Testis (tissue), 2 donors: ENCODE measurements at regions not wholly inside any gene's neighbourhood (a gene's known extent, or its start where the extent isn't known, plus 50 kb on each side); places are given as distances from the start of the nearest gene placed in this dataset.

Experiments
- CTCF ChIP-seq, 3 experiments: fragments of 450-650 bp in 2 of 3; fragments of 200-600 bp in 1 of 3; sonication (generic) in 1 of 3; IDR thresholded peaks; one replicate each; pipeline ENCODE4 v1.5.1; 2016 to 2019; ENCODE audit warnings: antibody characterized with exemption in 3 of 3, mild to moderate bottlenecking in 2 of 3, moderate library complexity in 1 of 3
- POLR2A ChIP-seq: fragments of 450-650 bp; IDR thresholded peaks from one replicate; pipeline ENCODE4 v1.6.1; 2017; ENCODE audit warnings: antibody characterized with exemption, mild to moderate bottlenecking, moderate library complexity

GRCh38 chr2:194014639-194015038 lies 1642.4 kb upstream of the SLC39A10 start:
- TF ChIP-seq CTCF (IDR thresholded peaks at IDR 0.05), result no peak
- TF ChIP-seq POLR2A, result no peak
